HFFc6 (cell line): ENCODE measurements at regions not wholly inside any gene's neighbourhood (a gene's known extent, or its start where the extent isn't known, plus 50 kb on each side); places are given as distances from the start of the nearest gene placed in this dataset.
"Not testable (repeated sequence)": the region's sequence is repeated elsewhere in the genome, so short reads cannot be mapped to it uniquely, and the experiment has no call there.

Source experiments
- DNase-seq: peaks from one replicate; pipeline ENCODE4 v3.0.0-alpha.2; 2018
- H3K27ac Mint-ChIP-seq: 2 replicates; pipeline ENCODE4 v1.8.0; 2020; ENCODE audit warnings: mild to moderate bottlenecking, mixed read lengths
- H3K27me3 Mint-ChIP-seq: 2 replicates; pipeline ENCODE4 v1.8.0; 2021; ENCODE audit warnings: mild to moderate bottlenecking, moderate library complexity, mixed read lengths; ENCODE audit not compliant: insufficient read depth
- H3K36me3 Mint-ChIP-seq: 2 replicates; pipeline ENCODE4 v1.8.0; 2021; ENCODE audit warnings: low read depth, mixed read lengths
- H3K4me1 Mint-ChIP-seq: 2 replicates; pipeline ENCODE4 v1.8.0; 2020; ENCODE audit warnings: low read depth, mixed read lengths
- H3K4me3 Mint-ChIP-seq: 2 replicates; pipeline ENCODE4 v1.8.0; 2020; ENCODE audit warnings: mild to moderate bottlenecking, moderate library complexity, mixed read lengths
- H3K9me3 Mint-ChIP-seq: 2 replicates; pipeline ENCODE4 v1.8.0; 2020; ENCODE audit warnings: mild to moderate bottlenecking, mixed read lengths
- CTCF ChIP-seq: fragments of 200-600 bp; sonication (generic); IDR thresholded peaks from 2 replicates; pipeline ENCODE4 v1.5.0; 2021; ENCODE audit warnings: antibody characterized with exemption, mild to moderate bottlenecking

DNA sequence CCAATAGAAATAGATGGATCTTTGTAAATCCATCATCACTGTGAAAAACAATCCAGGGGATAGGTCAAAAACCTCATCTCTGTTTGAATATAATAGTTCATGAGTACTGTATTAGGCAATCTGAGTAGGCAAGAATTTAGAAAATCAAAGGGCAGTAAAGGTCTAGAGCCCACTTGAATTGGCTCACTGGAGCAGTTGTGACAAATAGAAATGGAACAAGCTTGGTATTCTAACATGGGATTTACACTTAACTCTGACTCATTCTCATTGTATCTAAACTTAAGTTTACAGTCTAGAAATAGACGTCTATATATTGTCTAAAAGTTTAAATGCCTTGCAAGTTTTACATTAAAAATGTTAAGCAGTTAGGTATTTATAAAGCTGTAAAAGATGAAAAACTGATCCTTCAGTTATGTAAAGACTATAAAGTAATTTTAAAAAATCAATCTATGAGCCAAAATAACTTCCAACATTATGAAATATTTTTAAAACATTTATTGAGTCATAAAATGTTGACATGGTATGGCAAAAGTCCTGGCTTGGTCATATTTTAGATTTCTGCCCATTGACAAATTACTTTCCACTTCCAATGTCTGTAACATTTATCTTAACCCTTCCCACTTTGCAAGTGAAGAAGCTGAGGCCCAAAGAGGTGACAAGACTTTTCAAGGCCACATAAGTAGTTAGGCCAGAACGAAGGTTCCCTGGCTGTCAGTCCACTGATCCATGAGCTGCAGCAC, 203.7 kb upstream of the NREP start:
- Mint-ChIP-seq H3K4me1 (peaks cover 38% of the 10 kb centered on the region), H3K27ac (peak overlapping the region; percentile 38), H3K9me3 (no peaks in the 10 kb centered on the region), H3K27me3 (no peaks in the 10 kb centered on the region), H3K4me3 (no peak overlapping the region; the same call in 1 of the 2 replicates), H3K36me3 (peaks cover 9% of the 10 kb centered on the region)
- no peak for TF ChIP-seq CTCF
- DNase-seq: peak; percentile 47

DNA sequence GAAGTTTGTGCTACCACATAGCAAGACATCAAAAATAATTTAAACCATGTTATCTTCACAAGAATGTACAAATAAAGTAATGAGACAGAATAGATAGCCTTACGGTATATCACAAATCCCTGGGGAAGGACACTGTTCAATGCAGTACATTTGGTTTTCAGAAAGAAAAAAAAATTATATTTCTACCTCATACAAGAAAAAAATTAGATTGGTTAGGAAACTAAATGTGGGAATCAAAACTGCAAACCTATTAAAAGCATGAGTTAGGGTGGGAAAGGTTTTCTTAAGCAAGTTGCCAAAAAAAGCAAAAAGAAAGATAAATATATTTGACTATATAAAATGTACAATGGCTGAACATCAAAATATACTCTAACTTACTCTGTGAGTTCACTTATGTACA, 201.9 kb upstream of the NREP start:
- DNase-seq: no peak
- H3K4me3 Mint-ChIP-seq: no peak overlapping the region
- H3K27ac Mint-ChIP-seq: 0 out of 2 replicates have a peak overlapping the region, but pooled peaks have one; percentile 9
- no peaks in the 10 kb centered on the region for H3K9me3 Mint-ChIP-seq
- peaks cover 56% of the 10 kb centered on the region for H3K4me1 Mint-ChIP-seq
- H3K27me3 Mint-ChIP-seq: no peaks in the 10 kb centered on the region
- no peak for TF ChIP-seq CTCF
- peaks cover 9% of the 10 kb centered on the region for H3K36me3 Mint-ChIP-seq

DNA sequence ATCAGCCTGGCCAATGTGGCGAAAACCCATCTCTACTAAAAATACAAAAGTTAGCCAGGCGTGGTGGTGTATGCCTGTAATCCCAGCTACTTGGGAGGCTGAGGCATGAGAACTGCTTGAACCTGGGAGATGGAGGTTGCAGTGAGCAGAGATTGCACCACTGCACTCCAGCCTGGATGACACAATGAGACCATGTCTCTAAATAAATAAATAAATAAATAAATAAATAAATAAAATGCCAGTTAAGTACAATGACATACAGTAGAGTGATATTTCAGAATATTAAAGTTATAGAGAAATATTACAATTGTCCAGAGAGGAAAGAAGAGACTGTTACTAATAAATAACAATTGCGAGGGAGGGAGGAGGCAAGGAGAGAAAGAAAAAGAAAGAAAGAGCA, 199.8 kb upstream of the NREP start:
- peaks cover 71% of the 10 kb centered on the region for H3K4me1 Mint-ChIP-seq
- DNase-seq, H3K9me3 Mint-ChIP-seq, H3K27me3 Mint-ChIP-seq, H3K27ac Mint-ChIP-seq, H3K36me3 Mint-ChIP-seq, H3K4me3 Mint-ChIP-seq: not testable (repeated sequence)

- DNase-seq: peak; percentile 32
- Mint-ChIP-seq H3K4me3 (peak overlapping the region; percentile 63), H3K4me1 (peaks cover 68% of the 10 kb centered on the region), H3K27me3 (no peaks in the 10 kb centered on the region), H3K27ac (peak overlapping the region; percentile 84), H3K9me3 (no peaks in the 10 kb centered on the region), H3K36me3 (no peaks in the 10 kb centered on the region)
- no peak for TF ChIP-seq CTCF
These were observed 197.8 kb upstream of the NREP start for GRCh38 chr5:111954516-111955395.

- peak overlapping the region; percentile 84 for H3K27ac Mint-ChIP-seq
These were observed 196.5 kb upstream of the NREP start for GRCh38 chr5:111953351-111954127.

More at GRCh38 chr5:111953351-111954127, 196.5 kb upstream of the NREP start:
- H3K4me1 Mint-ChIP-seq: peaks cover 70% of the 10 kb centered on the region
- H3K4me3 Mint-ChIP-seq: peak overlapping the region; percentile 63
- DNase-seq: peak; percentile 82
- H3K27me3 Mint-ChIP-seq: no peaks in the 10 kb centered on the region
- TF ChIP-seq CTCF: no peak
- H3K9me3 Mint-ChIP-seq: no peaks in the 10 kb centered on the region
- H3K36me3 Mint-ChIP-seq: no peaks in the 10 kb centered on the region
